Right lobe of liver (tissue), 4 donors: ENCODE measurements at regions not wholly inside any gene's neighbourhood (a gene's known extent, or its start where the extent isn't known, plus 50 kb on each side); places are given as distances from the start of the nearest gene placed in this dataset.

Experiments used
- CTCF ChIP-seq, 4 donors: fragments of 200-600 bp in 3 of 4; fragments of 450-650 bp in 1 of 4; IDR thresholded peaks; one replicate each; pipeline versions ENCODE4 v1.5.1 to v1.8.0; 2016 to 2022; ENCODE audit warnings: antibody characterized with exemption in 4 of 4, mild to moderate bottlenecking in 2 of 4
- POLR2A ChIP-seq: fragments of 450-650 bp; IDR thresholded peaks from one replicate; pipeline ENCODE4 v1.6.1; 2017; ENCODE audit warnings: antibody characterized with exemption, mild to moderate bottlenecking
- donor health status: DM: no; HTN: no; CAD: no.
- donor health status: DM: no; HTN: no; CAD: no.
- donor health status: DM: no; HTN: yes; CAD: no.

GRCh38 chr5:159833846-159834245 is 82.4 kb upstream of the ADRA1B start:
- TF ChIP-seq CTCF (IDR thresholded peaks at IDR 0.05) (no peak), POLR2A (no peak)
